ENCODE measurements at regions not wholly inside any gene's neighbourhood (a gene's known extent, or its start where the extent isn't known, plus 50 kb on each side); places are given as distances from the start of the nearest gene placed in this dataset.
"Not testable (repeated sequence)": the region's sequence is repeated elsewhere in the genome, so short reads cannot be mapped to it uniquely, and the experiment has no call there.

DNA sequence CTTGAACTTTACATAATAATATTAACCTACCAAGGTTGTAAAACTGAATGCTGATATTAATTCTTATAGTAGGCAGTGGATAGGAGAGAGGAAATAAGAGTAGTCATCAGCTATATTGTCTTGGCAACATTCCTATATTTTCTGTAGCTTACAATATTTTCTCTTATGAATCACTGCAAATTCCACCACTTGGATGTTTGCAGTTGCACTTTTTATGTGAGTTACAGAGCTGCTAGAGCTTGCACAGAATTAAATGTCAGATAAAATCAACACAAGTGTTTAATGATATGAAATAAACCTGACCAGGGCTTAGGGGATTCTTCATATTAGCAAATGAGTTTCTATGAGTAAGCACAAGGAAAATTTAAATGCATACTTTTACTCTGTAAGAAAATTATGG, 1710.1 kb downstream of the SI start:
- Histone ChIP-seq H3K4me2 (ENCODE audit: low read length) (no peak overlapping the region), H2BK120ac (ENCODE audit: low read depth, low read length) (no peak overlapping the region), H2BK15ac (replicated peaks; ENCODE audit: low read depth) (no peak overlapping the region), H4K5ac (ENCODE audit: low read length) (no peak overlapping the region), H3K4me3 (ENCODE audit: low read length) (no peak overlapping the region), H3K4me1 (ENCODE audit: control insufficient read depth, low read depth, low read length) (no peaks in the 10 kb centered on the region), H3K18ac (ENCODE audit: low read length) (no peak overlapping the region), H3K23ac (ENCODE audit: low read length) (no peak overlapping the region), H3K79me2 (ENCODE audit: control insufficient read depth, insufficient read depth, low read length) (no peaks in the 10 kb centered on the region), H4K8ac (ENCODE audit: low read depth, low read length) (no peak overlapping the region), H3K9ac (ENCODE audit: low read length) (no peak overlapping the region), H3K36me3 (ENCODE audit: control insufficient read depth, insufficient read depth, low read length) (no peaks in the 10 kb centered on the region), H3K79me1 (ENCODE audit: low read length) (no peaks in the 10 kb centered on the region), H3K4ac (ENCODE audit: low read depth, low read length) (no peak overlapping the region), H3K56ac (ENCODE audit: low read length) (no peak overlapping the region), H2BK5ac (ENCODE audit: low read length) (no peak overlapping the region), H3K27ac (ENCODE audit: low read depth, low read length) (no peak overlapping the region), H3K27me3 (ENCODE audit: insufficient read depth, low read length, poor library complexity) (no peaks in the 10 kb centered on the region), H2AK5ac (ENCODE audit: low read length) (no peak overlapping the region)
- no peak for DNase-seq

- no peak overlapping the region for H2BK120ac ChIP-seq (ENCODE audit: low read depth, low read length)
These were observed 1713.6 kb downstream of the SI start for GRCh38 chr3:163364717-163365116.

GRCh38 chr3:163362151-163362550, 1716.1 kb downstream of the SI start:
- Histone ChIP-seq H3K18ac (ENCODE audit: low read length) (no peak overlapping the region), H2BK5ac (ENCODE audit: low read length) (no peak overlapping the region), H3K4me3 (ENCODE audit: low read length) (no peak overlapping the region), H3K79me1 (ENCODE audit: low read length) (no peaks in the 10 kb centered on the region), H3K36me3 (ENCODE audit: control insufficient read depth, insufficient read depth, low read length) (no peaks in the 10 kb centered on the region), H4K5ac (ENCODE audit: low read length) (no peak overlapping the region), H2BK120ac (ENCODE audit: low read depth, low read length) (no peak overlapping the region), H3K27me3 (ENCODE audit: insufficient read depth, low read length, poor library complexity) (no peaks in the 10 kb centered on the region), H3K4me2 (ENCODE audit: low read length) (no peak overlapping the region), H2BK15ac (replicated peaks; ENCODE audit: low read depth) (no peak overlapping the region), H2AK5ac (ENCODE audit: low read length) (no peak overlapping the region), H4K8ac (ENCODE audit: low read depth, low read length) (no peak overlapping the region), H3K4me1 (ENCODE audit: control insufficient read depth, low read depth, low read length) (no peaks in the 10 kb centered on the region), H3K9ac (ENCODE audit: low read length) (no peak overlapping the region), H3K56ac (ENCODE audit: low read length) (no peak overlapping the region), H3K23ac (ENCODE audit: low read length) (no peak overlapping the region), H3K79me2 (ENCODE audit: control insufficient read depth, insufficient read depth, low read length) (no peaks in the 10 kb centered on the region), H3K4ac (ENCODE audit: low read depth, low read length) (no peak overlapping the region), H3K27ac (ENCODE audit: low read depth, low read length) (no peak overlapping the region)
- DNase-seq, result no peak
- WGBS (ENCODE audit: extremely low coverage, insufficient coverage, low lambda C conversion rate), result no CpG with 5 or more reads among the region's 2 CpGs

More at GRCh38 chr3:163364717-163365116, 1713.6 kb downstream of the SI start:
- no peak overlapping the region for H4K8ac ChIP-seq (ENCODE audit: low read depth, low read length)
- H3K79me1 ChIP-seq (ENCODE audit: low read length), result no peaks in the 10 kb centered on the region
- H3K4ac ChIP-seq (ENCODE audit: low read depth, low read length), result no peak overlapping the region
- no peaks in the 10 kb centered on the region for H3K27me3 ChIP-seq (ENCODE audit: insufficient read depth, low read length, poor library complexity)
- no peak for DNase-seq
- no peak overlapping the region for H3K56ac ChIP-seq (ENCODE audit: low read length)
- H3K18ac ChIP-seq (ENCODE audit: low read length), result no peak overlapping the region
- H3K36me3 ChIP-seq (ENCODE audit: control insufficient read depth, insufficient read depth, low read length), result no peaks in the 10 kb centered on the region
- no peak overlapping the region for H2BK15ac ChIP-seq (replicated peaks; ENCODE audit: low read depth)
- no peak overlapping the region for H3K4me3 ChIP-seq (ENCODE audit: low read length)
- H2BK5ac ChIP-seq (ENCODE audit: low read length), result no peak overlapping the region
- H3K4me1 ChIP-seq (ENCODE audit: control insufficient read depth, low read depth, low read length), result no peaks in the 10 kb centered on the region
- no peak overlapping the region for H3K23ac ChIP-seq (ENCODE audit: low read length)
- no peak overlapping the region for H3K27ac ChIP-seq (ENCODE audit: low read depth, low read length)
- H4K5ac ChIP-seq (ENCODE audit: low read length), result no peak overlapping the region
- H3K79me2 ChIP-seq (ENCODE audit: control insufficient read depth, insufficient read depth, low read length), result no peaks in the 10 kb centered on the region
- H2AK5ac ChIP-seq (ENCODE audit: low read length), result no peak overlapping the region
- no peak overlapping the region for H3K4me2 ChIP-seq (ENCODE audit: low read length)
- no CpG with 5 or more reads among the region's 4 CpGs for WGBS (ENCODE audit: extremely low coverage, insufficient coverage, low lambda C conversion rate)
- no peak overlapping the region for H3K9ac ChIP-seq (ENCODE audit: low read length)

GRCh38 chr3:163361357-163361878, 1716.9 kb downstream of the SI start:
- H3K4ac ChIP-seq (ENCODE audit: low read depth, low read length); H3K4me3 ChIP-seq (ENCODE audit: low read length); H3K36me3 ChIP-seq (ENCODE audit: control insufficient read depth, insufficient read depth, low read length); H4K5ac ChIP-seq (ENCODE audit: low read length); H3K27ac ChIP-seq (ENCODE audit: low read depth, low read length); H2BK120ac ChIP-seq (ENCODE audit: low read depth, low read length); H3K79me1 ChIP-seq (ENCODE audit: low read length); H3K79me2 ChIP-seq (ENCODE audit: control insufficient read depth, insufficient read depth, low read length); H3K4me1 ChIP-seq (ENCODE audit: control insufficient read depth, low read depth, low read length); H2AK5ac ChIP-seq (ENCODE audit: low read length); H4K8ac ChIP-seq (ENCODE audit: low read depth, low read length); H3K4me2 ChIP-seq (ENCODE audit: low read length); H3K56ac ChIP-seq (ENCODE audit: low read length); H2BK15ac ChIP-seq (replicated peaks; ENCODE audit: low read depth); H2BK5ac ChIP-seq (ENCODE audit: low read length); DNase-seq; H3K9ac ChIP-seq (ENCODE audit: low read length); H3K23ac ChIP-seq (ENCODE audit: low read length); H3K27me3 ChIP-seq (ENCODE audit: insufficient read depth, low read length, poor library complexity); H3K18ac ChIP-seq (ENCODE audit: low read length): not testable (repeated sequence)
- no CpG with 5 or more reads among the region's 17 CpGs for whole genome bisulfite sequencing (ENCODE audit: extremely low coverage, insufficient coverage, low lambda C conversion rate)

DNA sequence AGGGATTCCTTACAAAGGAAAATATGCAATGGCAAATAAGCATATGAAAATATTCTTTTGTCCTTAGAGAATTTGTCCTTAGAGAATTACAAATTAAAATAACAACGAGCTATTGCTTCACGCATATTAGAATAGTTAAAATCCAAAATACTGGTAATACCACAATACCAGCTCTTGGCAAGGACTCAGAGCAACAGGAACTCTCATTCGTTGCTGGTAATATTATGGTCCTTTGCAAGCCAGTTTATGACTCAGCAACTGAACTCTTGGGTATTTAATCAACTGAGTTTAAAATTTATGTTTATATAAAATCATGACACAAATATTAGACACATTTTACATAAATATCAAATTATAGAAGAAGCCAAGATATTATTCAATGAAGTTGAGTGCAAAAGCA, 1730.4 kb downstream of the SI start:
- H4K8ac ChIP-seq (ENCODE audit: low read depth, low read length), result no peak overlapping the region
- H2BK15ac ChIP-seq (replicated peaks; ENCODE audit: low read depth), result no peak overlapping the region
- H3K4me1 ChIP-seq (ENCODE audit: control insufficient read depth, low read depth, low read length), result no peaks in the 10 kb centered on the region
- no peak overlapping the region for H3K4me3 ChIP-seq (ENCODE audit: low read length)
- no peak overlapping the region for H3K4ac ChIP-seq (ENCODE audit: low read depth, low read length)
- H3K79me2 ChIP-seq (ENCODE audit: control insufficient read depth, insufficient read depth, low read length), result no peaks in the 10 kb centered on the region
- H3K56ac ChIP-seq (ENCODE audit: low read length), result no peak overlapping the region
- no peaks in the 10 kb centered on the region for H3K36me3 ChIP-seq (ENCODE audit: control insufficient read depth, insufficient read depth, low read length)
- H3K79me1 ChIP-seq (ENCODE audit: low read length), result no peaks in the 10 kb centered on the region
- H3K18ac ChIP-seq (ENCODE audit: low read length), result no peak overlapping the region
- no peak overlapping the region for H3K9ac ChIP-seq (ENCODE audit: low read length)
- WGBS (ENCODE audit: extremely low coverage, insufficient coverage, low lambda C conversion rate), result no CpG with 5 or more reads among the region's 3 CpGs
- H4K5ac ChIP-seq (ENCODE audit: low read length), result no peak overlapping the region
- no peak overlapping the region for H3K23ac ChIP-seq (ENCODE audit: low read length)
- no peak overlapping the region for H2BK120ac ChIP-seq (ENCODE audit: low read depth, low read length)
- H3K27me3 ChIP-seq (ENCODE audit: insufficient read depth, low read length, poor library complexity), result no peaks in the 10 kb centered on the region
- no peak overlapping the region for H3K27ac ChIP-seq (ENCODE audit: low read depth, low read length)
- H2AK5ac ChIP-seq (ENCODE audit: low read length), result no peak overlapping the region
- H3K4me2 ChIP-seq (ENCODE audit: low read length), result no peak overlapping the region
- H2BK5ac ChIP-seq (ENCODE audit: low read length), result no peak overlapping the region
- DNase-seq, result no peak

DNA sequence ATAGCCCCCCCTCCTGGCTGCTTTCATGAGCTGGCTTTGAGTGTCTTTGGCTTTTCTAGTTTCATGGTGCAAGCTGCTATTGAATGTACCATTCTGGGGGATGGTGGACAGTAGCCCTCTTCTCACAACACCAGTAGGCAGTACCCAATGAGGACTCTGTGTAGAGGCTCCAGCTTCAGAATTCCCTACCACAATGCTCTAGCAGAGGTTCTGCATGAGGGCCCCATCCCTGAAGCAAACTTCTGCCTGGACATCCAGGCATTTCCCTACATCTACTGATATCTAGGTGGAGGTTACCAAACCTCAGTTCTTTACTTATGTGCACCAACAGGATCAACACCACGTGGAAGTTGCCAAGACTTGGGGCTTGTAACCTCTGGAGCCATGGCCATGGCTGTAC, 1742.9 kb downstream of the SI start:
- no peak overlapping the region for H3K27ac ChIP-seq (ENCODE audit: low read depth, low read length)
- H2BK120ac ChIP-seq (ENCODE audit: low read depth, low read length), result no peak overlapping the region
- WGBS (ENCODE audit: extremely low coverage, insufficient coverage, low lambda C conversion rate), result no CpG with 5 or more reads among the region's 1 CpG
- H2AK5ac ChIP-seq (ENCODE audit: low read length), result no peak overlapping the region
- H3K18ac ChIP-seq (ENCODE audit: low read length), result no peak overlapping the region
- H3K56ac ChIP-seq (ENCODE audit: low read length), result no peak overlapping the region
- H3K79me1 ChIP-seq (ENCODE audit: low read length), result no peaks in the 10 kb centered on the region
- H3K36me3 ChIP-seq (ENCODE audit: control insufficient read depth, insufficient read depth, low read length), result no peaks in the 10 kb centered on the region
- DNase-seq, result peak; percentile 6
- H3K4me2 ChIP-seq (ENCODE audit: low read length), result no peak overlapping the region
- H3K79me2 ChIP-seq (ENCODE audit: control insufficient read depth, insufficient read depth, low read length), result no peaks in the 10 kb centered on the region
- H3K4me1 ChIP-seq (ENCODE audit: control insufficient read depth, low read depth, low read length), result no peaks in the 10 kb centered on the region
- H3K23ac ChIP-seq (ENCODE audit: low read length), result no peak overlapping the region
- no peak overlapping the region for H3K4me3 ChIP-seq (ENCODE audit: low read length)
- H4K8ac ChIP-seq (ENCODE audit: low read depth, low read length), result no peak overlapping the region
- H2BK15ac ChIP-seq (replicated peaks; ENCODE audit: low read depth), result no peak overlapping the region
- H2BK5ac ChIP-seq (ENCODE audit: low read length), result no peak overlapping the region
- no peak overlapping the region for H3K4ac ChIP-seq (ENCODE audit: low read depth, low read length)
- no peak overlapping the region for H4K5ac ChIP-seq (ENCODE audit: low read length)
- H3K9ac ChIP-seq (ENCODE audit: low read length), result no peak overlapping the region
- no peaks in the 10 kb centered on the region for H3K27me3 ChIP-seq (ENCODE audit: insufficient read depth, low read length, poor library complexity)

Data from mesendoderm (in vitro differentiated cells).